GM19452 (cell line): ENCODE measurements at regions not wholly inside any gene's neighbourhood (a gene's known extent, or its start where the extent isn't known, plus 50 kb on each side); places are given as distances from the start of the nearest gene placed in this dataset.

Experiments used
- ATAC-seq: cut with Tn5 transposase; IDR thresholded peaks from one replicate; pipeline ENCODE4 v1.9.1; 2021; ENCODE audit not compliant: unreplicated experiment

DNA sequence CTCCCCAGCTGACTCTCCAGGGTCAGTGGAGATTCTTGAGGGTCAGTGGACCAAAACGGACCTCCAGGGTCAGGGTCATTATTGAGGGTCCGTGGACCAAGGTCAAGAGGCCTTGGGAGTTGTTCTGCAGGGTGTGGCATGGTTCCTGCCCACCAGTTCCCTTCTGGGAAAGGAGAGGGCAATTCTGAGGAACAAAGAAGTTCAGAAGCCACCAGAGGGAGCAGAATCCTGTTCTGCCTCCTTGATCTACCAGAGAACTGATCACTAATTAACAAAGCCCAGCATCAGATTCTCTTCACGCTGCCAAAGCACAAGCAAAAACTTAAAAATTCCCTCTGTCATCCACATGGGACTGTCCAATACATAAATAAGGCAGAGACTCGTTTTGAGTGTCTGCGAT is 263.4 kb downstream of the DHX35 start:
- no peak for ATAC-seq

DNA sequence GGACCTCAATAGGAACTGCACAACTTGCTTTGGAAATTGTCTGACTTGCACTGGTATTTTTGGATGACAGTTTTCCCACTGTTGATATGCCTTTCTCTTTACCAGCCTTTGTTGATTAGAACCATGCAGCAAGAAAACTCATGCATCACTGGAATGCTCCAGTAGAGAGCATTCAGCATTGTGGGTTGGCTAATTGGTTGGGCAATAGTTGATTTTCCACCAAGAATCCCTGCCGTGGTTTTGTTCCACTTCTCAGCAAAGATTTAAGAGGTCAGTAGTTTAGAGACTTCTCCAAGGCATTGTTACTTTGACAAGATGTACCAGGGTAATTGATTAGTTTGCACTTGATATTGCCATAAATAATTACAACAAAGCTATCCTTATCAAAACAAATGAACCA is 260.0 kb downstream of the DHX35 start:
- ATAC-seq = no peak

DNA sequence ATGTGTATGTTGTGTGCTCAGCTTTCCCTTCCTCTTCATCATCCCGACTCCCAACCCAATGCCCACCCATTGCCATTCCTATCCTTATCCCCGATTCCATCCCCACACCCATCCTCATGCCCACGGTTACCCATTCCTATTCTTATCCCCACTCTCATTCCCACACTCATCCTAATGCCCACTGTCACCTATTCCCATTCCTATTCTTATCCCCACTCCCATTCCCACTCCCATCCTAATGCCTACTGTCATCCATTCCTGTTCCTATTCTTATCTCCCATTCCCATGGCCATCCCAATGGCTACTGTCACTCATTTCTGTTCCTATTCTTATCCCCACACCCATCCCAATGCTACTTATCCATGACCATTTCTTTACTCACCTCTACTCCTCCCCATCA is 254.1 kb downstream of the DHX35 start:
- ATAC-seq = no peak

DNA sequence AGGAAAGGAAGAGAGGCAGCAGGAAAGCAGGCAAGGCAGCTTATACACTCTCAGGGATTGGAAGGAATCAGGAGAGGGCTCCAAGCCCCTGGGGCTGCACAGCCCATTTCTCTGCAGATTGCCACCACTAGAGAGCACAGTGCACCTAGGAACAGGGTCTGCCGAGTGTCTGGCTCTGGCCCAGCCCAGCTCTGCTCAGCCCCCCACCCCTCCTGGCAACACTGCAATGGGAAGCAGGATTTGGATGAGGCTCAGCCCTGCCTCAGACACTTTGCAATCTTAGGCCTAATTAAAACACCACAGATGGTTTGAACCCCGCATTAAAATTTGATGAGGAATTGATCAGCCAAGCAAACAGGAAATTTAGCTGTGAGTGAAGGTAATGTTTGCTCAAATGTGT is 252.7 kb downstream of the DHX35 start:
- ATAC-seq = no peak

DNA sequence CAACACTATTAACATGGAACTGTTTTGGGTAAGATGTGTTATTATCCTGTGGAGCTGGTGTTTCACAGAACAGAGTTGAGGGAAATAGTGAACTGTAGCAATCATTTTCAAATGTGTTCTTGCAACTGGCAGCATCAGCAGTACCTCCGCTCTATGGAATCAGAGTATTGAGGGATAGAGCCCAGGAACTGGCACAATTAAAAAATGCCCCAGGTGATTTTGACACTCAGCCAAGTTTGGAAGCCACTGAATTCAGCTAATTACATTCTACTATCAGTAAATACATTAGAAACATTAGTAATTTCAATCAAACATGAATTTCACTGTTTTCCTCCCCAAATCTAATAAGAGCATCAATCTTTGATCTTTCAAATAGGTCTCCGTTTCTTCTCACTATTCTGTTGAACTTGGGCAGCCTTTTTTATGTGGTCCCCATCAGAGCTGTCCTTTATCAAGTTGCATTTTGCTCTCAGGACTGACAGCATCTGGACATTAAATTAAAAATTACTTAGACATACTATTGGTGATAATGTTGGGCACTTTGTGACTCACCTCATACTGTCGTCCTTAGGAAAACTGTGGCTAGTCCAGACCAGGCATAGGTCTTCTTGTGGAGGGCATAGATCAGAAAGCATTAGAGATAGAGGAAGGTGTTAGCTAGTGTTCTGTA is 251.5 kb downstream of the DHX35 start:
- ATAC-seq = no peak

DNA sequence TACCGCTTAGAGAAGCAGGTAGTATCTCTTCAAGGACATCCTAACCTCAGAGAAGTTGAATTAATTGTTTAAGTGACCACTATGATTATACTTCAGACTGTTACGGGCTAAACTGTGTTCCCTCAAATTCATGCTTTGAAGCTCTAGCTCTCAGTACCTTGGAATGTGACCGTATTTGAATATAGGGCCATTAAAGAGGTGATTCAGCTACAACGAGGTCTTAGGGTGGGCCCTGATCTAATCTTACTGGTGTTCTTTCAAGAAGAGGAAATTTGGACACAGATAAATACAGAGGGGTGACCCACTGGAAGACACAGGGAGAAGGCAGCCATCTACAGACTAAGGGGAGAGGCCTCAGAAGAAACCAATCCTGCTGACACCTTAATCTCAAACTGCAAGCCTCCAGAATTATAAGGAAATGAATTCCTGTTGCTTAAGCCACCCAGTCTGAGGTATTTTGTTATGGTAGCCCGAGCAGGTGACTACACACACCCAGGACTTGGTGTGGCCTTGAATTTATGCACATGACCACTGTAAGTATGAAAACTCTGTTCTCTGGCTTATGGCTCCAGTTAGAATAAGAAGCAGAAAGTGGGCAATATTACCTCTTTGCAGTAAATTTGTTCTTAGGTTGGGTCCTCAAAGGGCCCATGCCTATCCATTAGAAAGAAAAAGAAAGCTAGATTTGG is 249.1 kb downstream of the DHX35 start:
- no peak for ATAC-seq

DNA sequence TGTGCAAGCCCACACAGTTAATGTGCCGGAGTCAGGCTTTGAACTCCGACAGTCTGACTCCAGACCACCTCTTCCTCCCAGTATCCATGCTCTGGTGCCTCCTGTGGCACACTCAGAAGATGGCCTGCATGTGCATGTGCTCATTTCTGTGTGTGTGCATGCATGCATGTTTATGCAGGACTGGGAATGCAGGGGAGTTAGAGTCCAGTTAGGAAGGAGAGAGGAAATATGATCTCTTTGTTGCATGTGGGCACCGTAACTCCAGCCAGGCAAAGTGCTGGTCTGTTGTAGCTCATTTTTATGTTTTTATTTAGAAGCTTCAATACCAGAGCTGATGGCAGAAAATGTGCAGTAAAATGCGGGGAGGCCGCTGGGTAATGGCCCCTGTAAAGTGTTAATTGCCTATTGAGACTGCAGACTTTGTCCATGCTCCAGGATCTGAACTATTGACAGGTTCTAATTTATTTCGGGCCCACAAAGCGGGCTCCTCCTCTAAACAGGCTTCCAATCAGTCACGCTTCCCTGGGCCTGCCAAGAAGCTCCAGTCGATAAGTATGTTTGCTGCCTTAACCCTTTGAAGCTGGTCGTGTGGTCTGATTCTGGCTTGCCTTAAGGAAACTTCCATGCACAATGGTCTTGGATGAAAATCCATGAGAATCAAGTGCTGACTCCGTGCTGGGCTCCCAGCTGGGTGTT is 248.3 kb downstream of the DHX35 start:
- ATAC-seq = no peak

DNA sequence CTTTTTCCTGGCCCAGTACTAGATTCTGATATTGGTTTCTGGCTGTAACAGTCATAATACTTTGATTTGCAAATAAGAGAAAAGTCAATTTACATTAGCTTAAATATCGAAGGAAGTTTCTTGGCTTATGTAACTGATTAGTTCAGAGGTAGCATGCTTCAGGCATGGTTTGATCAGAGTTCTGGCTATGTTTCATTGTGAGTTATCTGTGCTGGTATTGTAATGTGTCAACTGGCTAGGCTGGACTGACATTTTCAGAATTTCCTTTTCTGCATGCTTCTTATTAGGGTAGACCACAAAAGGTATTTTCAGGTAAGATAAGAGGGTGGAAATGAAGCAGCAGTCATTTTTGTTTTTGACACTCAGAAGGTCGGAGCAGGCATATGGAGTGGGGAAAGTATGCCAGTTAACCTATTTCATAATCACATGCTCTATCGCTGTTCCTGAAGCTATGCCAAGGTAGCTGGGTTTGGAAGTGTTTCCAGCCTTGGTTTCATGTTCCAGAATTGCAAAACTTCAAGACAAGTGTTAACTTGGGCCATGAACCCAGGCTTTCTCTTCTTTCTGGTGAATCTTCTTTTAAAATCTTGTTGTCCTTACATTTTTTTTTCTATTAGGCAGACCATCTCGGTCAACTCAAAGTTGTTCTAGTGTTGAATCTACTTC is 244.9 kb downstream of the DHX35 start:
- ATAC-seq = no peak

DNA sequence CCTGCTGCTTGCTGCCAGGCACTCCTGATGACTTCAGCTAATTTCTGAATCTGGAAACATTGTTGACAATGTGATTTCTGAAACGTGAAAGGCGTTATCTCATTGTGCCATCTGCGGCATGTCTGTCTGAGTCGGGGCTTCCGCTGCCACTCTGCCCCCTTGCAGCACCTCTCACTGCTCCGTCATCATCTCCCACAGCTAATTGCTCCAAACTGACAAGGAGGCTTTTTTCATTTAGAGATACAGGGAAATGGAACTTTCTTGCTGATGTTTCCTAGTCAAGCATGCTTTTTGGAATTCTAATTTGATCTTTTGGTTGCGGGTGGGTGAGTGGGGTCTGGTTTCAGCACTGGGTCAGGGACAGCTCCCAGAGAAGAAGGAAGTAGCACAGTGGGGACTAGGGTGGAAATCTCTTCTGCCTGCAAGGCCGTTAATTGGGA is 233.5 kb downstream of the DHX35 start:
- no peak for ATAC-seq

DNA sequence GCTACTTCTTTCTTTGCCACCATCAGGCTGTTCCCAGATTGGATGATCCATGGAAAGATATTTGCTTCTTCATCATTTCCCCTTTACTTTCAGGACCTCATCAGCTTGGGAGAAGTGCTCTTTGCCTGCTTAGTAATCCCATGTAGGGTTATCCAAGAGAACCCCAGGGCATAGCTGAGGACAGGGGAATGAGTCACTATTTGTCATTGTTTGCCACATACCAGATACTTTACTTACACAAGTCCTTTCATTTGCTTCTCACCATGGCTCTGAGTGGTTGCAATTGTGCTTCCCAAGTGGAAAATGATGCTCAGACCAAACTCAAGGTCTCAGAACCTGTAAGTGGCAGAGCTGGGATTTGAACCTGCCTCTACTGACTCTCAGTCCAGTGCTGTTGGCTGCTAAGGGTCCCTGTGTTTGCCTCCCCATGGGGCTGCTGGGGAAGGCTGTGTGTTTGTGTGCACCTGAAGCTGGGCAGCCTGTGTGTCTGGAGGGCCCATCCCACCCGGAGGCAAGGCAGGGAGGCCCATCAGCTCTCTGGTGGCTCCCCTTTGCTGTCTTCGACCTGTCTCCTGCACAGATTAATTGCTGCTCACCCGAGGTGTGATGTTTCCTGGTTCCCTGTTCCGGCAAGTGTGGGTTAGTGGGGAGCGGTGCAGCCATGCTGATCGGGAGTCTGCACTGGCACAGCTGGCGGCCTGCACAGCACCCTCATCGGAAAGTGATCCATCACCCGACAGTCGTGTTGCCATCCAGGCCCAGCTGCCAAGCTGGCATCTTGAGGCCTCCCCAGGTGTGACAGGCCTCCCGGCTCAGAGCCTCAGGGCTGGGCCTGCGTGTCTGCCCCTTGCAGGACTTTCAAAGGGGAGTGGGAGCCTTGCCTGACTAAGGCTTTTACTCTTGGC is 228.8 kb downstream of the DHX35 start:
- no peak for ATAC-seq

DNA sequence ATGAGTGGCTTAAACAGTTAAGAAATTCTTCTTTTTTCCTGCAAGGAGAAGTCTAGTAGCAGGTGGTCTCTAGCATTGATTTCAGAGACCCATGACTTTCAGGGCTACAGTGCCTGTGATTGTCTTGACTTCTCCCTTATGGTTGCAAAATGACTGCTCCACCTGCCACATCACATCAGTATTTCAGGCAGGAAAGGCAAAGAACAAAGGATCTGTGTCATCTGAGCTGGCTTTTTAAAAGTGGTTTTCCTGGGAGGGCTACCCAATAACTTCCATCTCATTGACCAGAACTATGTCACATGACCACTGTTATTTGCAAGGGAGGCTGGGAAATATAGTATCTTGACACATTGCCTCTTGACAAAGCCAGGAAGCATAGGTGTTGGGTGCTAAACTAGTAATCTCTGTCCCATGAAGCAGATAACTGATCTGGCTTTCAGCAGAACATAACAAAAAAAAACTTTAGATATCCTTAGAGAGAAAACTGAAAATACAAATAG is 226.2 kb downstream of the DHX35 start:
- ATAC-seq = no peak

DNA sequence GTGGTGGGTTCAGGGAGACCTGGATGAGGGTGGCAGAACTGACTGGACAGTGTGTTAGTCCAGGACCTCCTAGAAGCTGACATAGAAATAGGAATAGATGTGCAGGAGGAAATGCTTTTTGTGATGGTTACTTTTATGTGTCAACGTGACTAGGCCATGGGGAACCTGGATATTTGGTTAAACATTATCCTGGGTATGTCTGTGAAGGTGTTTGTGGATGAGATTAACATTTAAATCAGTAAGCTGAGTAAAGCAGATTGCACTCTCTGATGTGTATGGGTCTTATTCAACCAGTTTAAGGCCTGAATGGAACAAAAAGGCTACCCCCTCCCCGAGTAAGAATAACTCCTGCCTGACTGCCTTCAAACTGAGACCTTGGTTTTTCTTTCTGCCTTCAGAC is 219.3 kb downstream of the DHX35 start:
- no peak for ATAC-seq

DNA sequence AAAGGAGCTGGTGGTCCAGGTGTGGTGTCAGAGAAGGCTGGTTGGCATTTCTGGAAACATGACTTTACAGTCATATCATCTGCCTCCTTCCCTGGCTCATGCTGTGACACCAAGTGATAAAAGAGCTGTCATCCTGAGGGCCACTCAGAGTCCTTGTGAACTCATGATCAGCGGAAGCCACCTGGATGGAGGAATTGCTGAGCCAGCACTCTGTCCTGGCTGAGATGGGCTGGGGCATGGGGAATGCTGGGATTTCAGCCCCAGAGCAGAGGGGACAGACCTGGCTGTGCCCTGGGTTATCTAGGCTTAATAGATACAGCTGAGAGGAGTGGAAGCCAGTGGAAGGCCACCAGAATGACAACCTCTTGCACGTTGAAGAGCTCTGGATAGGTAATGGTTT is 214.3 kb downstream of the DHX35 start:
- ATAC-seq = no peak

DNA sequence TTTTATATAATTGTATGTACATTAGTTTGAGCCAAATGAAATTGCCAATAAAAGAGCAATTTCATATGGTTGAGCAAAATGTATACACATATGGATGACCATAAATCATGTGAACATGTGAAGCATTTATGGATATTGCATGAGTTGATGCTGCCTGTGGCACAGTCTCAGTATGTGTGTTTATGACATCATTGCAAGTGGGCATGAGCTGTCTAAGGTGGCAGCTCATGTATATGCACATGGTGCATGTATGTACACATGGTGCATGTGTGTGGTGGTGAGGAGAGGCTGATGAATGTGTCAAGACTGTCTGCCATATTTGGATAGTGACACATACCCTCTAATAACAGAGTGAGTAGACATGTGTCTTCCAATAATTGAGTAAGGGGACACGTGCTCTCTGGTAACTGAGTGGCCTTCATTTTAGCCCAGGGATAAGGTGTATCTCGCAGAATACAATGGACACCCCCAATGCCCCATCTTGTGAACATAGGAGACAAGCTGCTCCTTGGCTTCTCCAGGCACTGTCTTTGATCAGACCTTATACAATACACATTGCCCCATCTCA is 208.8 kb downstream of the DHX35 start:
- ATAC-seq = no peak

DNA sequence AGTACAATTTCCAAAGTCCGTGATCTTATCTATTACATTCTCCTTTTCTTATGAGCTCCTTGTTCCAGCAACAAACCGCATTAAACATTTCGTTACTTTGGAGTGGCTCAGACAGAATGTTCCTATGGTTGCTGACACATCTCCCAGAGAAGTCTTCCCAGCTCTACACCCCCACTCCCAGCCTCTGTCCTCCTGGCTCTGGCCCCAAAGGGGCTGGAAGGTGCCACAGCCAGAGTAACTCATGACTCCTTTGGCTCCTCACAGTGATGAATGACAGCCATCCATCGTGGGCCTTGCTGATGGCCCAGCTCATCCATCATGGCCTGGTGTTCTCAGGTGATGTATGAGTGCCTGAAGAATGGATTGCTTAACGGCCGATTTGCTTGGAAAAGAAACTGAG is 203.0 kb downstream of the DHX35 start:
- ATAC-seq = no peak

DNA sequence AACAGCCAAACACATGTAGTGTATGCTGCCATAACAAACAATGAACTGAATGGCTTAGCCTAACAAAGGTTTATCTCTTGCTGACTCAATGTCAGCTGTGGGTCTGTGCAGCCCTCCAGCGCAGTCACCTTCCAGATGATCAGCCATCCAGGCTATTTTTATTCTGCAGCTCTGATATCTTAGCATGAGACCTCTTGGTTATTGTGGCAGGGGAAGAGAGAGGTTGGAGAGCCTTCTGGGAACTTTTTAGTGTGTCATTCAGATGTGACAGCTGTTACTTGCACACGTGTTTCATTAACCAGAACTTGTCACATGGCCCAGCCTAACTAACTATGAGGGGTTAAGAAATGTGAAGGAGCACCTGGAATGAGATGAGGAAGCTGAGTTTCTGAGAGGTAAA is 202.5 kb downstream of the DHX35 start:
- ATAC-seq = no peak

DNA sequence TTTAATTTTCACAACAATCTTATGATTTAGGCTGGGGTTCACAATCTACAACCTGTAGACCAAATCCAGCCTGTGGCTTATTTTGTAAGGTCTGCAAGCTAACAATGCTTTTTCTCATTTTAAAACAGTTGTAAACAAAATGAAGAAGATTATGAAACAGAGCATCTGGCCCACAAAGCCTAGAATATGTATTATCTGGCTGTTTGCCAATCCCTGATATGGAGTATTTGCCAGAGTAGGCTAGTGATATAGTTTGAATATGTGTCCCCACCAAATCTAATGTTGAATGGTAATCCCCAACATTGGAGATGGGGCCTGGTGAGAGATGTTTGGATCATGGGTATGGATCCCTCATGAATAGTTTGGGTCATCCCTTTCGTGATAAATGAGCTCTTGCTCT is 201.8 kb downstream of the DHX35 start:
- ATAC-seq = no peak

DNA sequence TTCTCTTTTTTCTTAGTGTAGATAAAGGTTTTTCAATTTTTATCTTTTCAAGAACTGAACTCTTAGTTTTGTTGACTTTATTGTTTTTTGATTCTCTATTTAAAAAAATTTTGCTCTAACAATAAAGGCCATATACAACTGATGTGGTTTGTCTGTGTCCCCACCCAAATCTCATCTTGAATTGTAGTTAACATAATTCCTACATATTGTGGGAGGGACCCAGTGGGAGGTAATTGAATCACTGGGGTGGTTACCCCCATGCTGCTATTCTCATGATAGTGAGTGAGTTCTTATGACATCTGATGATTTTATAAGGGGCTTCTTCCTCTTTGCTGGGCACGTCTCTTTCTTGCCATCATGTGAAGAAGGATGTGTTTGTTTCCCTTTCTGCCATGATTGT is 199.8 kb downstream of the DHX35 start:
- no peak for ATAC-seq

DNA sequence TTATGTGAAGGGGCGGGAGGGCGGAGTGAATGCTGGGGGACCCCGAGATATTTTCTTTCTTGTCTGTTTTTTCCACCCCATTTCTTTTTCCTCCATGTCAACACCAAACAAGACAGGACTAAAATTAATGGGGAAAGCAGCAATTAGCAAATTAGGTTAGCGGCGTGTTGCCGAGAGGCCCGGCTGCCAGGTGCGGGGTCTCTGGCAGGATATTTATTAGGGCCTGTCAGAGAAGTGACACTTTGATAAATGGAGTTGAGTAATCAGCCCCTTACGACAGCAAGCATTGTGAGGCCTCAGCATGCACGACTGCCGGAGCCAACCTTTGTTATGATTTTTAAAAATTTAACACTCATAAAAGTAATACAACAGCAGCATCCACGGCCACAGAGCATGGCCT is 193.8 kb downstream of the DHX35 start:
- ATAC-seq = no peak

DNA sequence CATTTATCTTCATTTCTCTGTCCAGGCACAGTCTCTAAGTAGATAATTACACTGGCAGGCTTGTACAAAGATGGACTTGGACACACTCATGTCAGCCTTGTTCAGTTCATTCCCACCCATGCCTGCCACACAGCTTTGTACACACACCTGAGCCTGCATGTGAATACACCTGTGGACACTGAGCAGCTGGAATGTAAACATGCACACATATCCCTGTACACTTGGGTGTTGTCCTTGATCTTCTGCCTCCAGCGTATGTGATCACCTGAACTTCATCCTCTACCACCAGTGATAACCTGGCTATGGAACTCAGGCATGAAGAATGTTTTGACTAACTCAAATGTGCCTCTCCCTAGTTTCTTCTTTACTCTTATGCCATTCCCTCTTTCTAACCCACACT is 190.6 kb downstream of the DHX35 start:
- ATAC-seq = no peak
